ENCODE measurements at regions not wholly inside any gene's neighbourhood (a gene's known extent, or its start where the extent isn't known, plus 50 kb on each side); places are given as distances from the start of the nearest gene placed in this dataset.
"Not testable (repeated sequence)": the region's sequence is repeated elsewhere in the genome, so short reads cannot be mapped to it uniquely, and the experiment has no call there.

DNA sequence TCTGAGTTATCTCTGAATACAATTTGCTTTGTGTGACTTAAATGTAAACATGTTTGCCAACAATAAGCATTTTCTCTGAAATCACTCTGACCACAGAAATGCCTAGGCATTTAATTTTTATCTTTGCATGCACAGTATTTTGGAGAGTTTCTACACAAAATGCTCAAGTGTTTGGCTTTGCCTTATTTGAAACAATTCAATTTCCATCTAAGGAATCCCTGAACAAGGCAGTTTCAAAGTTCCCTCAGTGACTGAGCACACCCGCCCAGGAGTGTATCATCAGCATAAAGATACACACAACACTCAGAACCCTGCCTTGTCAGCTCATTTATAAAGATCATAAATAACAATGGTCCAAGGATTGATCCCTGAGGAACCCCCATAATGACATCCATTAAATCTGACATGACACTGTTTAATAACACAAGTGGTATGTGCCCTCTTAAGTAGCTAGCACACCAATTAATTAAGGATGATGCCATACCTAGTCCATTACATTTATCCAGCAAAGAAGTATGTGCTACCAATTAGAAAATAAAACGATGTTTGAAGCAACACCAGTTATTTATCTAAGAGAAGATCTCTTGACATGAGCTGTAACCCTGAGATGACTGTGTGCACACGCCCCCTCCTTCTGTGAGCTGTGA is 585.8 kb downstream of the ADGRL2 start:
- no peak for DNase-seq

DNA sequence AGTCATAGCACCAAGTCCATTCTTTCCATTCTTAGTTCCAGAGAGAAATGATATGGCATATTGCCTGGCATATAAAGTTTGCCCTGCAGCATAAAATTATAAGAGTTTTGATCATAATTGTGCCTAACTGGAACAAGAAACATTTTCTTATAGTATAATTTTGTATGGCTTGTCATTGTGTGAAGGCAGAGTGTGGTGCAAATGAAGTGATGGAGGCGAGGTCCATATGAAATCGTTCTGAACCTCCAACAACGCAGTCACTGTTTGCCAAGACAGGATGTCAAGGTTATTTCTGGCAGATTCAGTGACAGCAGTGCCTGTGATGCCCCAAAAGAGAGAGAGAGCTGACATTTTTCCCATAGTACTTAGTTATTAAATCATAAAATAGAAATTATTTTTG is 584.0 kb downstream of the ADGRL2 start:
- no peak for DNase-seq

DNA sequence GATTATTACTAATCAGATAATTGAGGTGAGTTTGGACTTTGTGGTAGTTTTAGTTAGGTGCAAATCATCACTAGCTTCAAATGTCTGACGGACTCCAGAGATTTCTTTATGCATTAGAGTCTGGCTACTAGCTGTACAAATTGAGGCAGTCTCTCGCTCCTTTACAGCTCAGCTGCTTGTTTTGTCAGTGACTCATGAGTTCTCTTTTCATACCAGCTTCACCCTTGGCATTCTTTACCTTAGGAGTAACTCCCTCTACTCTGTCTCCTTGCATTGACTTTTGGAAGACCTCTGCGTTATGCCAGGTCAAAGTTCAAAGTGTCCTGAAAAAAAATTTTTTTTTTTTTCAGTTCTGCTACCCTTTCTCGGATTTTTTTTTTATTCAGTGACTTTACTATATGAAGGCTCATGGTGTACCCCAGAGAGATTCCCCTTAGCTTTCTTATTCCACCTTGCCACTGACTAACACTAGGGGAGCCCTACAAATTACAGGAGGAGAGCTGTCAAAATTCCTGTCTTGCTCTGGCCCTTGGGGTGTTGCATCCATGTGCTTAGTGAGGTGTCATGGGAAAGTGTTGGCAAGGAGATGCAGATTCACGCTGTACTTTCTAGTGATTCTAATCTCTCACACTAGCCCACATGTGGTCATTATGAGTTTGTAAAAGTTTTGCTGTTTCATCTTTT is 576.6 kb downstream of the ADGRL2 start:
- DNase-seq, result no peak

DNA sequence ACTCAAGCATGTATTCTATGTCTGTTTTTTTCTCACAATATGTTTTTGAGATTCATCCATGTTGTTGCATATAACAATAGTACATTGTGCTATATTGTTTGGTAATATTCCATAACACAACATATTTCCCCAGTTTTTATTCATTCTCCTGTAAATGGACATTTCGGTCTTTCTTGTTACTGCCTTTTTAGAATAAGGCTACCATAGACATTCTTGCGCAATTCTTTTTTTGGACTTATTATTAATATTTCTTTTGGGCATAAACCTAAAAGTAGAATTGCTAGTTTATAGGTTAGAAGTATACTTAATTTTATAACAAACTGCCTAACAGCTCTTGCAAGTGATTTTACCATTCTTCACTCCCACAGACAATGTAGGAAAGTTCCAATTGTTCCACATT is 573.0 kb downstream of the ADGRL2 start:
- no peak for DNase-seq

DNA sequence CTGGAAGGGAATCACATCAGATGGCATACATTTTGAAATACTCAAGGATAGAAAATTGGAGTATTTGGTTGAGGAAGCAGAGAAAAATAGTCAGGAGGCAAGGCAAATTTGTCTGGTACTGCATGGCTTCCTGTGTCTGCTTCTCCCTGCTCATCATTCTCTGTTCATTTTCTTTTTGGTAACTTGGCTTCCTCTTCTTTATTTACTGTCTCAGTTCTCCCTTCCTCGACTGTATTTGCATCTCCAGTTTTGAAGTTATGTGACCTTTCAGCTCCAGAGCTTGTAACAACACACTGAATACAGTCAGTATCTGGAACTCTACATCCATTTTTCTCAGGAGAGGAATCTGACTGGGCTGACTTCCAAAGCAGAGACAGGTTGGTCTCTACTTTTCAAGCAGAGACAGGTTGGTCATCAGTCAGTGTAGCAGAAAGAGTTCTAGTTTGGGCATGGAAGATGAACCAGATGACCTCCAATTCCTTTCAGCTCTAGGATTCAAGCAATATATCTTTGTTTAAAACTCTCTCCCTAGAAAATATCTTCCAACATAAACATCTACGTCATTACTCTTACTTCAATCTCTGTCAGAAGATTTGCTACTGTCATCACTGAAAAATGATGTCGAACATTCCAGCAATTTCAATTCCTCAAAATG is 571.2 kb downstream of the ADGRL2 start:
- no peak for DNase-seq

DNA sequence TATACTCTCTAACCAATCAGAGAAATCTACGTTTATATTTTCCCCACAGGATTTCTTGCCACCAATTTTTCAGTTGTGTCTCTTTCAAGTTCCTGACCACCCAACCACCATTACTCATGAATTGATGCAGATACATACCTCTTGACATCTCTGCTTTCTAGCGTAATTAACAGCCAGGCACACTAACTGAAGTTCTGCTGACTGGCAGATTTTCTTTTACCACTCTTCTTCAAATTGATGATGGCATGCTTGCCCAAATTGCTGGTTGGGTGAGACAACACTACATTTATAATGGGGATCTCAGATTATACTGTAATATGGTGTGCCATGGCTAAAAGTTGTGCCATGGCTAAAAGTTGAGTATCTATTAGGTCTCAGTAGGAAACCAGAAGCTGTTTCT is 566.7 kb downstream of the ADGRL2 start:
- DNase-seq, result no peak

DNA sequence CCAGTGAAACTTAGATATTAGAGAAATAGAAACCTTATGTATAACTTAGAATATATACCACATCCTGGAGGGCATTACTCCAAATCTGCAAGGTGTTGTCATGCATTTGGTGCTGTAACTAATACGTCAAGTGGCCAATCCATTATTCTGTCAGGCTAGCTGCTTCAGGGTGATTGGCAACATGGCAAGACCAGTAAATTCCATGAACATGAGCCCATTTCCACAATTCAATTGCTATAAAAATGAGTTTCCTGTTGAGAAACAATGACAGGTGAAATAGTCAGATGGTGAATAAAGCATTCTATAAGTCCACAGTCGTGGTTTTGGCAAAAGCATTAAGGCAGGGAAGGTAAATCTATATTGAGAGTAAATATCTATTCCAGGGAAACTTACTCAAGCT is 566.0 kb downstream of the ADGRL2 start:
- DNase-seq, result no peak

DNA sequence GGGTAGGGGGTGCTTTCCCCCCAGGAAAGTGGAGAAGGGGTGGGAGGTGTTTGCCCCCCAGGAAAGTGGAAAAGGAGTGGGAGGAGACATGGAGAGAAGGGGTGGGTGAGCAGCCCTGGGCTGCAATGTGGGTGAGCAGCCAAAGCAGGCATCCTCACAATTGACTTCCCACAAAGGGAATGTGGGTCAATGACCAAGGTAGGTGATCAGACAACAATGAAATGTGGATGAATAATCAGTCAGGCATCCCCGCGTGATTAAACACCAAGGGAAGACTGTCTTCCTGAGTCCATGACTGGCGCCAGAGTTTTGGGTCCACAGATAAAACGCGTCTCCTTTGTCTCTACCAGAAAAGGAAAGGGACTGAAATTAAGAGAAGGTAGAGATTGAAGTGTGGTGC is 558.8 kb downstream of the ADGRL2 start:
- DNase-seq, result not testable (repeated sequence)

DNA sequence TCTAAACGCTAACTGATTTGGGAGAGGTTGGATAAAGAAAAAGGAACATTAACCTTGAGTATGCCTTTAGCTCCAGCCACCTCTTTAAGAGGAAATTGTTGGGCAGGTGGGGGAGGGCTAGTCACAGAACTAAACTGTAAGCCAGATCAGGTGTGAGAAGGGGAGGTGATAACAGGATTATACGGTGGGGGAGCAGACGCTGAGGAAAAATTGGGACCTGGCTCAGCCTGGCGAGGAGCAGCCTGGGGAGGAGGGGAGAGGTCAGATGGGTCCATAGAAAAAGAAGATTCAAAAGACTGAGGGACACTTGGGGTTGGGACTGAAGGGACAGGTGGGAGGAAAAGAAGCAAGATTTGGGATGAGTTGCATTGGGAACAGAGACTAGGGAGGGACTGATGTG is 558.0 kb downstream of the ADGRL2 start:
- not testable (repeated sequence) for DNase-seq

DNA sequence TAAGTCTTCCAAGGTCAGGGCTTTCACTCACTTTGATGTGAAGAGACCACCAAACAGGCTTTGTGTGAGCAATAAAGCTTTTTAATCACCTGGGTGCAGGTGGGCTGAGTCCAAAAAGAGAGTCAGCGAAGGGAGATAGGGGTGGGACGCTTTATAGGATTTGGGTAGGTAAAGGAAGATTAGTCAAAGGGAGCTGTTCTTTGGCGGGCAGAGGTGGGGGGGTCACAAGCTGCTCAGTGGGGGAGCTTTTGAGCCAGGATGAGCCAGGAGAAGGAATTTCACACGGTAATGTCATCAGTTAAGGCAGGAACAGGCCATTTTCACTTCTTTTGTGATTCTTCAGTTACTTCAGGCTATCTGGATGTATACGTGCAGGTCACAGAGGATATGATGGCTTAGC is 553.8 kb downstream of the ADGRL2 start:
- DNase-seq, result not testable (repeated sequence)

DNA sequence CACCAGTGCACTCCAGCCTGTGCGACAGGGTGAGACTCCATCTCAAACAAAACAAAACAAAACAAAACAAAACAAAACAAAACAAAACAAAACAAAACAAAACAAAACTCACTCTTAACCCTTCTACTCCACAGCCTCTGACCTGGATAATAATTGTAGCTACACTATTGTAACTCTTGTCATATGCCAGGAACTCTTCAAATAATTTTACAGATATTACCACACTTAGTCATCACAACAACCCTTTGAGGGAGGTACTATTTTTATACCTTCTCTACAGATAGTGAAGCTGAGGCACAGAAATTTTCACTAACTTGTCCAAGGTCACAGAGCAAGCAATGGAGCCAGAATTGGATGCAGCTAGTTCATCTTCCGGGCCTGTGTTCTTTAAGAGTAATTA is 547.8 kb downstream of the ADGRL2 start:
- no peak for DNase-seq

DNA sequence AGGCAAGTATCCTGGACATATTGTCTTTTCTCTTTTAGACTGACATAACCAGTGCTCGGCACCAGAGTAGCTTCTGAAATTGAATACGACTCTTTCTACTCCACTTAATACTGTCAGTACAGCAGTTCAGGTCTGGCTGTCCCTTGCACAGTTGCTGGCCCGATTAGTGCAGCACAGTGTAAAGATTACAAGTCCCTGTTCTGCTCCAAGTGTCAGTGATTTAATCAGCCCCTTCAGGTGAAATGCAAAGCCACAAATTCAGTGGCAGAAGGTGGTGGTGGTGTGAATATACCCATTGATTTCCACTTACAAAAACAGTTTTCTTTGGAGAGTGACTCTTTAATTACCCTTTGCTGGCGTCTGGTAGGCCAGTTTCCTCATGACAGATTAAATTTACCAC is 545.4 kb downstream of the ADGRL2 start:
- no peak for DNase-seq

DNA sequence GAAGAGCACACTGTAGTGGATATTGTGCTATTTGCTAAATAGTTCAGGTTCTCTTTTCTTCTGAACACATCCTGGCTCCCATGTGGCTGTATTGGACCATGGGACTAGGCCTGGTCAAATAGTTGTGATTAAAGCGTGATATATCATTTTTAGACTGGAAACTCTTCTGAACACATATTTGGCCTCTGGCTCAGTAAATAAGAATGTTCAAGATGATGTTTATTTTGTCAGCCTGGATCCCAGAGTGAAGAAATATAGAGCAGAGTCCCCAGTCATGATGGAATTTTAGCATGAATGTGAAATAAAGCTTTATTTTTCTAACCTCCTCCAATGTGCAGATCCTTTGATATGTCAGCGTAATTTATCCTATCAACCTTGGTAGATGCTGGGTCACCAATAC is 542.6 kb downstream of the ADGRL2 start:
- no peak for DNase-seq

DNA sequence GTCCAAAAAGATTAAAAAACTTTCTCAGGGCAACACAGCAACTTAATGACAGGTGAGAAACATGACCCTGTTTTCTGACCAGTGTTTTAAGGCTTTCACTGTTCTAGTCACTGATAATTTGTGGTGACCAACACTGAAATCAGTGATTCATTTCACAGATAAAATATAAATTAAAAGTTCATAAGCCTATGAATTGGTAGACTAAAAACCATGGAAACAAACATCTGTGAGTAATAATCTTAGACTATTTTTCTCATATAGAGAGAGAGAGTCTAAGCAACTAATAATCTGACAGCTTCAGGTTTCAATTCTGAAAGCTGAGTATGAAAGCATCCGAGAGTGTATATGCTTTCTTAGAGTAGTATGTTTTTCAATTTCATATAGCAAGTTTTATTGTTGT is 536.9 kb downstream of the ADGRL2 start:
- no peak for DNase-seq

DNA sequence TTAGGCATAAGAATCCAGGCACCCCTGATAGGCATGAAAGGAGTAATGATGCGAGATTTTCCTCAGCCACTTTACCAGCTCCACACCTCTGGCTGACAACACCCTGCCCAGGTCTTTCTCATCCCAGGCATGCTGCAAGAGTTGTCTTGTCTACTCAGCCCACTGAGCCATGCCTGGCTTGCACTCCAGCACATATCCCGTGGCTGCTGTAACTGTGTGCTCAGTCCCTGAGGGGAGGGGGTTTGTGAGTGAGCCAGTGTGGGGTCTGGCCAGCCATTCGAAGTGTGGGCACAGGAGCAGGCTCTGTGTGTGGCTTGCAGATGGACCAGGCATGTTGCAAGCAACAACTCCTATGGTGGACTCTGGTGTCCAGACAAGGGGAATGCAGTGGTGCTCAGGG is 529.6 kb downstream of the ADGRL2 start:
- no peak for DNase-seq

DNA sequence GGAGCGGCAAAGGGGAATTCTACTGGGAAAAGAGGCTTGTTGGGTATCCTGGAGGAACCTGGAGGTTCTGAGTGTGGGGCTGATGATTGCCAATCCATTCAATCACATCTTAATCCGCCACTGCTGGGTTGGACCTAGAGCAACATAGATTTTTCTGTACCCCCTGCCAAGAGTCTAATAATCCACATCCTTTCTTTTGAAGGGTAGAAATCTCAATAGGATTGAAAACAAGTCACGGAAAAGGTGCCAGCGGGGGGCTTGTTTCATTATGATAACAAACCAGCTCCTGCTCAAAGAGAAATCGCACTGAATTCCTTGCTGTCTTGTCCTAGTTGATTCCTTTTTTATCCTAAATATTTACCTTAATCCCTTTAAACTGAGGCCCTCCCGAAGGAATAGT is 528.5 kb downstream of the ADGRL2 start:
- DNase-seq, result no peak

DNA sequence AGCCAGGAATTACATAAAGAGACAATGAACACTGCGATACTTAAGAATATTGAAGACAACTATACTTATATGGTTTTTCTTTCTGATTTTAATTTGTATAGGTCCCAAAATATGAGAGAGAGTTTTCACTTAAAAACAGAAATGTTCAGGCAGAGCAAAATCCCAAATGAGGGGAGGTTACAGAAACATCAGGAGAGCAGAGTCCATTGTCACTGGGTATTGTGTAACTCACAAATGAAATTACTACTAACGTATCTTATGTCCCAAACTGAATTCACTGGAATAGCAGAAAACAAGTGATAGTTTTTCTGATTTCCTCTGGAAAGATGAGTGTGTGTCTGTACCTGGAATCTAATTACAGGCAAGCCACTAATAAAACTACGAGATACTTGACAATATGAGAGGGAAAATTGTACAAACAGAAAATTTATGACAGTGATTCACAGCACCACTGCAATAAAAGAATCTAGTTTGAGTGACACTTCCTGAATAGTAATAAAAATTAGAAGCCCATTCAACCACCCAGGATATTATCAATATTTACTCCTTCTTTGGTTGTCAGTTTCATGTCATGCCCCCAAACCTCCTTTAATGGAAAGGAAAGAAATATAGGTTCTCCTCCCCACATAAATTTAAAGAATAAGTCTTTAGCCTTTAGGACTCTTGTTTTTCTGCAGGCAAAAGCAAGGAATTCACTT is 522.6 kb downstream of the ADGRL2 start:
- DNase-seq, result no peak

DNA sequence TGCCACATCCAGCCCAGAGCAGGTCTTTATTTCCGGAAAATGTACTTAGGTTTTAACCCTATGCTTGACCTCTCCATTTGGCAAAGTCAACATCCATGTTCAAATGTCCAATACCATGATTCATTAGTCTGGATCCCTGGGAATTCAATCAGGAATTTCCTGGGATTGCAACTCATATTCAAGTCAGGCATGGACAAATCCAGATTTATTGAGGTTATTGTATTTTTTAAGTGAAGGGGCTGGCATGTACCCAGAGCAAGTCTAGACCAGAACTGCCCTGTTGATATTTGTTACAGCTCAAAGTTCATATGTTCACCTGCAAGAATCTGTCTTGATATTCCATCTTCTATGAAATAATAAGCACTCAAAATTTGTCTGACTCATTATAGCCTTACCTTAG is 521.1 kb downstream of the ADGRL2 start:
- DNase-seq, result no peak

DNA sequence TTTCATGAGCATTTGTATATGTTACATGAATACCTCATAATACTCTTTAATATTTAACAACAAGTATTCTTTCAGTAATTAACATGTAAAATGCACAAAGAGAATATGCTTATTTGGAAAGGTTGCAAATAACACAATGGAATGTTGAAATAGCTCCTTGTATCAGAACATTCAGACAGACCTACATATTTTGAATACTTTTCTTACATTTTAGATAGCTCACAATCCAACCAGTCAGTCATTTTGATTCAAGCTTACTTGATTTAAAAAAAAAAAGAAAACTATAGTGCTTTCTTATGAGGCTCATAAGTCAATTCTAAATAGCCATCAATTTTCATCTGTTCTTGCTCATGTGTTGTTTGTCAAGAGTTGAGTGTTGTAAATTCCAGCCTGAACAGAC is 518.8 kb downstream of the ADGRL2 start:
- no peak for DNase-seq

DNA sequence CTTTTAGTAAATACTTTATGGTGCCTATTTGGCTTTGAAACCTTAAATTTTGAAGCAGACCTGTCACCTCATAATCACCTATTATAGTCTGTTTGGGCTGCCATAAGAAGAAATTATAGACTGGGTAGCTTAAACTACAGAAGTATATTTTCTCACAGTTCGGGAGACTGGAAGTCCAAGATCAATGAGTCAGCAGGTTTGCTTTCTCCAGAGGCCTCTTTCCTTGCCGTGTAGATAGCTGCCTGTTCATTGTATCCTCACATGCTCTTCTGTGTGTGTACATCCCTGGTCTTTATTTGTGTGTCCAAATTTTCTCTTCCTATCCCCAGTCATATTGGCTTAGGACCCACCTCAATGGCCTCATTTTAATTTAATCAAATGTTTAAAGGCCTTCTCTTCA is 518.2 kb downstream of the ADGRL2 start:
- DNase-seq, result no peak

DNA sequence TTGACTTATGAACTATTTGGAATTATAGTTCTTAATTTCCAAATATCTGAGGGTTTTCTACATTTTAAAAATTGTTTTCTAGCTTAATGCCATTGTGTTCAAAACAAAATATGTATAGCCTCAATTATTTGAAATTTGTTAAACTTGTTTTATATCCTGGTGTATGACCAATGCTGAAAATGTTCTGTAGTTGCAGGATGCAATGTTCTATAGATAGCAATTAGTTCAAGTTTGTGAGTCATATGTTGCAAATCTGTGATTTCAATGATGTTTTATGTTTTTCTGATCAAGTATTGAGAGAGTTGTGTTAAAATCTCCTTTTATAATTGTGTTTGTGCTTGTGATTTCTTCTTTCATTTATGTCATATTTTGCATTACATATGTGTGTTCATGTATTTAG is 517.5 kb downstream of the ADGRL2 start:
- DNase-seq, result no peak

DNA sequence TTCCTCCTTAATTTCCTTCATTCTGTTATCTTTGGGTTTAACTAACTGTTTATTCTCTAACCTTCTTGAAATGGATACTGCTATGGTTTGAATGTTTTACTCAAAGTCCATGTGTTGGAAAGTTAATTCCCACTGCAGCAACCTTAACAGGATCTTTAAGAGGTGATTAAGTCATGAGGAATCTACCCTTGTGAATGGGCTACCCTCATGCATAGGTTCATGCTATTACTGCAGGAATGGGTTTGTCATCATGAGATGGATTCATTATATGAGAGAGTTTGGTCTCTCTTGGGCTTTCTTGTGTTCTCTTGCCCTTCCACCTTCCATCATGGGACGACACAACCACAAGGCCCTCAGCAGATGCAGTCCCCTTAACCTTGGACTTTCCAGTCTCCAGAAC is 516.9 kb downstream of the ADGRL2 start:
- DNase-seq, result no peak

DNA sequence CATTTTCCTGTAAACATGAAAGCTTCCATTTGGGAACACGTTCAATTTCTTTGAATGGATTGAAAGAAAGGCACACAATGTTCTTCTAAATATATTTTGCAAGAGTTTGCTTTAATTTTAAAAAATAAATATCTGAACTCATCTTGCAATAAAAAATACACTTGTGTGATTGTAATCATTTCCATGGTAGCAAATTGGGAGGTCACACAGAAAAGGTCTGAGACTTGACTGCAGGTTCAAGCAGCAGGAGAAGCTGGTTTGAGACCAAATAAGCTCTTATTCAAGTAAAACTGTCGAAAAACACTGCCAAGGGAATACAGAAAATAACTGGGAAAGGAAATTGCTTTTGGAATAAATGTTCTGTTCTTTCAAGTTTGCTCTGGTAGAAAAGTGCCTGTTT is 498.9 kb downstream of the ADGRL2 start:
- no peak for DNase-seq

DNA sequence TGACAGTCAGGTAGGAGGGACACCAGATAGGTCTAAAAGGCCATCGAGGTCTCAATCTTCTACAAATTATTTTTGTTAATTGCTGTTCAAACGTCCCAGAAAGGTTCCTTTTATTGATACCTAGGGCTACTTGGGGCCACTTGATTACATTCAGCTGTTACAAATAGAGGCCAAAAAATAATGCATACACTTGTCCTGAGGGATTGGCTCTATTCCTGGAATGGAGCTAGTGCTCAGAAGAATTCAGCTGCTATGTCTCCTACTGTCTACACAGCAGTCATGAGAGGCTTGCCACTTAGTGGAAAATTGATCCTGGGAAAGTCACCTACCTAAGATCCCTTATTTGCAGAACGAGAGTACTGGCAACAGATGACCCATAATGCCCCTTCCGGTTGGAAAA is 498.3 kb downstream of the ADGRL2 start:
- DNase-seq, result no peak
